ENCODE measurements at regions not wholly inside any gene's neighbourhood (a gene's known extent, or its start where the extent isn't known, plus 50 kb on each side); places are given as distances from the start of the nearest gene placed in this dataset.

DNA sequence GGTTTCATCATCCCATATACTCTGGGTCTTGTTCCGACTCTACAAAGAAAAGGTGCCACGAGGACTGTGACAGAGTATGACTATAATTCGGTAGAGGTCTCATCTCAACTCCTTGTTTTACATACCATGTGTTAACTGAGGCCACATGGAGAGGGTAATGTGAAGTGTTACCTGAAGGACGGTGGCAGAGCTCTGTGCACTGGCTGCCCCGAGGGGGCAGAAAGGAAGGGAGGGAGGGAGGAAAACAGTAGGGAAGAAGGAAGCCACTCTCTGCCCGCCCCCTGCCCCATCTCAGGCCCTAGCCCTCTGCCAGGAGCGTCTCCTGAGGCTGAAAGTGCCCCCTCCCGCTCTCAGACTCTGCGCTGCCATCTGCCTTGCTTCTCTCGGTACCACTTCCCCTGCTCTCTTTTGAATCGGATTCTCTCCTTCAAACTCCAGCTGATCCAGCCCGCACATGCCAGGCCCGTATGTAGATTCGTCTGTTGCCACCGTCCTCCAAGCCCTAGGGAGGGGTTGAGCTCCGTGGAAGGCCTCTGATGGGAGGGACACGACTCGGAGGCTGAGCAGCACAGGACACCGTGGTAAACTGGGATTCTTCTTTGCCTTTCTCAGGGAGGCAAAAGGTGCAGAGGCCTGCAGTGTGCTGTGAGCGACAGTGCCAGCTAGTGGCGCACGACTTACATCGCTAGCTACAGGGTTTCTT lies 70.5 kb upstream of the ATP10A start:
- DNase-seq (ENCODE audit: low spot score): peak; percentile 64
- H3K4me1 Mint-ChIP-seq (ENCODE audit: low read depth in 2 of 2): peaks cover 4 to 6% of the 10 kb centered on the region in 2 donors
- H3K4me3 Mint-ChIP-seq: peak overlapping the region; percentile 82
- peak; percentile 87 to 90 for ATAC-seq
- peaks cover 10% of the 10 kb centered on the region for H3K36me3 Mint-ChIP-seq
- peaks cover 9 to 19% of the 10 kb centered on the region in 2 donors for H3K27me3 Mint-ChIP-seq
- H3K27ac Mint-ChIP-seq: peak overlapping the region in 1 of 2 donors; percentile 70
- no peaks in the 10 kb centered on the region for H3K9me3 Mint-ChIP-seq

- peaks cover 14 to 25% of the 10 kb centered on the region in 2 donors for H3K27me3 Mint-ChIP-seq
- peaks cover 4 to 6% of the 10 kb centered on the region in 2 donors for H3K4me1 Mint-ChIP-seq (ENCODE audit: low read depth in 2 of 2)
- no peak overlapping the region for H3K4me3 Mint-ChIP-seq
- ATAC-seq: no peak
- no peaks in the 10 kb centered on the region for H3K9me3 Mint-ChIP-seq
- H3K36me3 Mint-ChIP-seq: peaks cover 10% of the 10 kb centered on the region
- DNase-seq (ENCODE audit: low spot score): no peak
- H3K27ac Mint-ChIP-seq: no peak overlapping the region
Observed at GRCh38 chr15:25932696-25933095, 69.6 kb upstream of the ATP10A start.

DNA sequence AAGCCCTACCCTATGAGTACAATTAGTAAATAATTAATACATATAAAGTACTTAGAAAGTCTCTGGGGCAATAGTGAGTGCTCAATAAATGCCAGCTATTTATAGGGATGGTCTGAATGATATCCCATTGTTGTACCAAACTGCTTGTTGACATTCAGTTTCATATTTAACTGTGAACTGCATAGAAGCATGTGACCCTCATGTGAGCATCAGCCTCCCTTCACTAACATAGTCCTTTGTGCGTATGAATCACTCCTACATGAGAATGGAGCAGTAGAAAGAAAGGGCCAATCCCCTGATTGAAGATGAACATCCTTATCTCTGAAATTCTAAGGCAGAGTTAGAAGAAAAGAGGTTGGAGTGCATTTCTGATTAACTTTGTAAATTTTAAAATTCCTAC lies 68.7 kb upstream of the ATP10A start:
- ATAC-seq (no peak), DNase-seq (ENCODE audit: low spot score) (no peak)
- Mint-ChIP-seq H3K9me3 (no peaks in the 10 kb centered on the region), H3K4me3 (no peak overlapping the region), H3K4me1 (ENCODE audit: low read depth in 2 of 2) (peaks cover 4 to 6% of the 10 kb centered on the region in 2 donors), H3K36me3 (peaks cover 10% of the 10 kb centered on the region), H3K27ac (no peak overlapping the region), H3K27me3 (peaks cover 14 to 27% of the 10 kb centered on the region in 2 donors)

DNA sequence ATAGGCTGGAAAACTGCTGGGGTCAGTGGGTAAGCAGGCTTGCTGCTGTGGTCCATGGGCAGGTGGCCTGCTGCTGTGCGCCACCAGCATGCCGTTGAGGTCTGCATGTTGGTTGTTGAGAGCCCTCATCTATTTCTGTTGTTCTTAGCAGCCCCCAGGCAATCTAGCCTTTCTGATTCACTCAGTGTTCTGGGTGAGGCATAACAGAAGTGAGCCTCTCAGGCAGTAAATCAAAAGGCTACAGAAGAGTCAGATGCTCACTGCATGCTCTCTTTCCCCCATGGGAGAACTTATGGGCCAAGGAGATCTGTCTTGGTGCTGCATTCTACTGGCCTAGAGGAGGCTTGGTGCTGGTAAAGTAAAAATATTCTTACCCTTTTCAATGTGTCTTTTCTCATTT lies 67.8 kb upstream of the ATP10A start:
- Mint-ChIP-seq H3K36me3 (peaks cover 10% of the 10 kb centered on the region), H3K27me3 (peaks cover 14 to 27% of the 10 kb centered on the region in 2 donors), H3K27ac (no peak overlapping the region), H3K4me3 (no peak overlapping the region), H3K4me1 (ENCODE audit: low read depth in 2 of 2) (peaks cover 4 to 6% of the 10 kb centered on the region in 2 donors), H3K9me3 (no peaks in the 10 kb centered on the region)
- ATAC-seq (no peak), DNase-seq (ENCODE audit: low spot score) (no peak)

All from natural killer cell treated with Interleukin-12 subunit alpha and Interleukin-12 subunit beta and Interleukin-15 and Interleukin-18, amount 100 ng/mL, for 72 hours (primary cell).